OCI-LY1 (cell line): ENCODE measurements at regions not wholly inside any gene's neighbourhood (a gene's known extent, or its start where the extent isn't known, plus 50 kb on each side); places are given as distances from the start of the nearest gene placed in this dataset.

Experiments
- CTCF ChIP-seq: fragments of 200-600 bp; sonication (generic), shearing (Covaris generic); IDR thresholded peaks from 2 replicates; pipeline ENCODE4 v1.5.1; 2017; ENCODE audit warnings: mild to moderate bottlenecking, antibody characterized with exemption, low read length, moderate library complexity, mixed read lengths
- EZH2 ChIP-seq: fragments of 200-600 bp; sonication (generic), shearing (Covaris generic); IDR thresholded peaks from 2 replicates; pipeline ENCODE4 v1.8.0; 2017; ENCODE audit warnings: borderline replicate concordance, mixed run types, mild to moderate bottlenecking, antibody characterized with exemption, low read length, moderate library complexity, mixed read lengths

GRCh38 chr17:77845541-77846225, 112.8 kb upstream of the TNRC6C start:
- TF ChIP-seq CTCF, result no peak
- TF ChIP-seq EZH2, result no peak
